ENCODE measurements at regions not wholly inside any gene's neighbourhood (a gene's known extent, or its start where the extent isn't known, plus 50 kb on each side); places are given as distances from the start of the nearest gene placed in this dataset.

- TF ChIP-seq CTCF (IDR thresholded peaks at IDR 0.05; ENCODE audit: low read depth, low read length) (no peak), EZH2phosphoT487 (IDR thresholded peaks at IDR 0.05; ENCODE audit: low read depth) (no peak)
Observed at GRCh38 chrX:42955349-42955748, 177.4 kb upstream of the PPP1R2C start.
